Activated CD4-positive, CD25-positive, alpha-beta regulatory T cell treated with anti-CD3 and anti-CD28 coated beads, Interleukin-2, amount 50 U/mL, for 72 hours (primary cell): ENCODE measurements at regions not wholly inside any gene's neighbourhood (a gene's known extent, or its start where the extent isn't known, plus 50 kb on each side); places are given as distances from the start of the nearest gene placed in this dataset.

Experiments
- DNase-seq: peaks from one replicate; pipeline ENCODE4 v3.0.0; 2021

DNA sequence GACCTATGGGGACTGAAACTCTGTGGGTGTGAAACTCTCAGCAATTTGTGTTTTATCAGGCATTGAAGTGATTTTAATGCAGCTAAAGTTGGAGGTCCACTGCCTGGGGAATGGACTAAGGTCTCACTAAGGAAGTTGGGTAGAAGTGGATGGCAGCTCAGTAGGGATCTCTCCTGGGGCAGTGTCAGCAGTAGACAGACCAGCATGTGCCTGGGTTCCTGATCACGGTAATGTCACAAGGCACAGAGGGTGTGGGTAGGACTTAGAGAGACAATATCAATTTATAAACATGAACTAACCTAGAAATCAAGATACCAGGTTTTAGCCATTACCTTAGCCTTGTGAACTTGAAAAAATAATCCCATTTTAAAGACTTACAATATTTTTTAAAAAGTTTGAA lies 380.3 kb upstream of the LCORL start:
- no peak for DNase-seq

DNA sequence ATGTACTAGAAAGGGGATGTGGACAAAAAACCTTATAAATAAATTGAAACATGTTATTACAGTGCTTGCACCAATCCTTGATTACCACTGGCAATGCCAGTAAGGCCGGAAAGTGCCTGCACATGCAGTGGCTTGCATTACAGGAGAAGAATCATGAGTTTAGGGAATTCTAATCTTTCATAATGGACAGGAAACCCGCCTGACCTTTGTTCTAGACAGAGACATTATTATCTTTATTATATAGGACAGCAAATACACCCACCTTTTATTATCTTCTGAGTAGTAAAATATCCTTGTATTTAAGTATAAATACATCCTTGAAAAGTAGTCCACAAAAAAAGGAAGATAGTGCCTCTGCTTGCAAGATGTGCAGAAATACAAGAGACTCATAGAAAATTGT lies 379.9 kb upstream of the LCORL start:
- no peak for DNase-seq

DNA sequence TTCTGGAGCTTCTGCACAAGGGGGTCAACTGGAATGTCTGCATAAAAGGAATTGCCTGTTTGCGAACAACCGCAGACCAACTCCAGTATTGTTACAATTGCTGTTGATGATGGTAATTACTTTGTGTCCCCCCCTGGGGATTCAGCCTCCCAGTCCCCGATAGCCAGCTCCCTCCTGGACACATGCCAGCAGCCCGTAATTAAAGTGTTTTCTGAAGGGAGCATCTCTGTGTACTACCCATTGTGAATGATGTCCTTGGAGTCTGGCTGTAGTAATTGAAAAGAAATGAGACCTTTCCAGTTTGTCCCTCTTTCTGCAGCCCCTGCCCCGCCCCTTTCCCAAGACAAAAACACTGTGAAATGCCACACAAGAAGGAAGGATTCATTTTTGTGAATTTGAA lies 377.1 kb upstream of the LCORL start:
- DNase-seq: no peak

- no peak for DNase-seq
These were observed 376.3 kb upstream of the LCORL start for GRCh38 chr4:18397681-18398390.

GRCh38 chr4:18394656-18395055 lies 373.1 kb upstream of the LCORL start:
- no peak for DNase-seq

- DNase-seq: no peak
These were observed 369.8 kb upstream of the LCORL start for GRCh38 chr4:18391354-18391728.

- no peak for DNase-seq
These were observed 369.2 kb upstream of the LCORL start for GRCh38 chr4:18390655-18391353.

- no peak for DNase-seq
These were observed 367.6 kb upstream of the LCORL start for GRCh38 chr4:18389115-18389514.

GRCh38 chr4:18388039-18388438 lies 366.5 kb upstream of the LCORL start:
- no peak for DNase-seq

GRCh38 chr4:18381186-18381585 lies 359.6 kb upstream of the LCORL start:
- no peak for DNase-seq

GRCh38 chr4:18369561-18369960 lies 348.0 kb upstream of the LCORL start:
- DNase-seq: no peak

- no peak for DNase-seq
These were observed 345.3 kb upstream of the LCORL start for GRCh38 chr4:18366892-18367291.

- no peak for DNase-seq
These were observed 344.6 kb upstream of the LCORL start for GRCh38 chr4:18366136-18366535.

GRCh38 chr4:18343581-18343980 lies 322.0 kb upstream of the LCORL start:
- no peak for DNase-seq

- DNase-seq: no peak
These were observed 321.3 kb upstream of the LCORL start for GRCh38 chr4:18342847-18343246.

DNA sequence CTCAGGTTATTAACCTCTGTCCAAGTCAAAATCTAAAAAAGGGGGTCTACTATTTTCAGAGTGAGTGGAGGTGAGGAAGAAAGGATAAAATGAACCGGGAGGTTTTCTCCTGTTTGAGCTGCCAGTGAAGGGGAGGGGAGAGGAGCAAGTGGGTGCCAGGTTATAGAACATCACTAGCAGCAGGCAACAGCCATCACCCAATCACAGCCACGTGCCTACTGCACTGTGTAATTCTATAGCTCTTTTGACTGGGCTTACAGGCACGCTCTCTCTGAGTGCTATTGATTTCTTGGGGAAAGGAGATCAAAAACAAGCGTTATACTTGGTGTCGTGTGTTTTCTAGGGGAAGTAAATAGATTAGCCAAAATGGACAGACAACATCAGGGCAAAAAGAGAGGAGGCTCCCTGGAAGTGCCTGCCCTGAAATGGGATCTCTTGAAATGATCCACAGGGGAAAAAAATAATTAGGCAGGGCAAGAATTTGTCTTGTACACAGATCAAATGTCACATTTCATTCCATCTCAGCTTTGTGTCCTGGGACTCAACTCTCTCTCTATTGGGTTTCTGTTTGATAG lies 300.5 kb upstream of the LCORL start:
- DNase-seq: no peak

DNA sequence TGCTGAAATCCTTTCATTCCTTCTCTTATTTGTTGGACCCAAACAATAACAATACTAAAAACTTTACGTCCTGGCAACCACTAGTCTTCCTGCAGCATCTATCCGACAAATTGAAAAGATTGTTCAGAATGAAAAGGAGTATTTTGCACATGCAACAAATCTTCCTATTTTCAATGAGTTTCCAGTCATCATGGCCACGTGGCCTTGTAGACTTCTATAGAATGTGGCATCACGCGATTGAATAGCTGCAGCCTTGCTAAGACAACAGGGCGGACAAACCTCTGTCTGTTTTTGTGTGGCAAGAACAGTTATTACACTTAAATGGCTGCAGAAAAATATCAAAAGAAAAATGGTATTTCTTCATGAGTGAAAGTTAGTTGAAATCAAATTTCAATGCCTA lies 297.9 kb upstream of the LCORL start:
- no peak for DNase-seq

DNA sequence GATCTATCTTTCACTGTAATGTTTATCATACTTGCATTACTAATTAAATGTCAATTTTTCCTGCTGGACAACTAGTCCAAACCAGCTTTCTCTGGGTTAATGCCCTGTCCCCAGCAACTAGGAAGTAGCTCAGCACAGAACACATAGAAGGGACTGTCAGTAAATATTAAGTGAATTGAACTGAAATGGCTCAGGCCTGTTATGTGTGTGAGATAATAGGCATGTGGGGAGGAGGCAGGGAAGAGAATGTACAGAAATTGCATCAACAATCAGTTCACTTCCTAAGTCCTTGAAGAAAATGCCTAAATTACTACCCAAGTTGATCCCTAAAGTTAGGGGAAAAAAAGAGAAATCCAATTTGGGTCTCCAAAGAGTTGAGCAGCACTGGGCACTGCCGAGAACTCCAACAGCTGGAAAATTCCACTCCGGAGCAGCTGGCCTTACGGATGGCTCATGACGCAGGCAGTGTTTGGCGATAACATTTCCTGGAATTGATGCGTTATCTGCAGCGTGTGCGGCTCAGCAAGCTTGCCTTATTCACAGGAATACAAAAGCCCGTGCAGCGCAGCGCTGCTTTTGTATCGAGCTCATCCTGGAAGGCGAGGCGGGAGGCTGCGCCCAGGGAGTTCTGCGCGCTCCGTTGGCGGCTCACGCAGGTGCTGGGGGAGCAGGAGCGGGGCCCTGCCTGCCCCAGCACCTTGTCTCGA lies 297.3 kb upstream of the LCORL start:
- no peak for DNase-seq

DNA sequence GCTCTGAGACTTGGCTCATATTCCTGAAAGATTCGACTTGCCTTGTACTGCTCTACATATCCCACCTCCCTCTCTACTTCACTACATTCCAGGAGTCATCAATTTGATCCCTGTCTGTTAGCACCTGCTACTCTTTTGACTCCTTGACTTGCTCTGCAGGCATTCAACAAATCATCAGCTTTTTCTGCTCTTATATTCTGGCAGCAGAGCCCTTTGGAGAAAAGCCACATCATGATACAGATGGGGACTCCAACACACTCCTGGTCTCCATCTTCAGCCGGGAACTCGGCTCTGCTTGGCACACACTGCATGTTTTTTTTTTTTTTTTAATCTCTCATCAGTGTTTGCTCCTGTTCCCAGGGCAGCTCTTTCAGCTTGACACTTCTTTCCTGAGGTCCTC lies 293.2 kb upstream of the LCORL start:
- DNase-seq: no peak

GRCh38 chr4:18297684-18298083 lies 276.1 kb upstream of the LCORL start:
- no peak for DNase-seq

GRCh38 chr4:18296411-18296810 lies 274.9 kb upstream of the LCORL start:
- no peak for DNase-seq

GRCh38 chr4:18294846-18295245 lies 273.3 kb upstream of the LCORL start:
- DNase-seq: no peak

GRCh38 chr4:18294021-18294420 lies 272.5 kb upstream of the LCORL start:
- DNase-seq: no peak

GRCh38 chr4:18292411-18292810 lies 270.9 kb upstream of the LCORL start:
- no peak for DNase-seq
